Calu3 (cell line): ENCODE measurements at regions not wholly inside any gene's neighbourhood (a gene's known extent, or its start where the extent isn't known, plus 50 kb on each side); places are given as distances from the start of the nearest gene placed in this dataset.
A peak's percentile ranks its signal among the peaks of the same experiment; 100 is the strongest.

Source experiments
- BruUV-seq: library from RNA; stranded (reverse); fragments of 400-500 nt; replicated peaks from 2 replicates; lab custom pipeline; 2021; lab: Mats Ljungman, UMichigan
- CTCF ChIA-PET: fragments of 300-600 bp; sonication (Branson Sonifier 250); formaldehyde crosslinking; loops from one replicate; lab custom pipeline; 2022; ENCODE audit warnings: antibody characterized with exemption; lab: Charles Lee
- DNase-seq: peaks from one replicate; pipeline ENCODE4 v3.0.0; 2022
- H3K27ac Mint-ChIP-seq: one replicate; pipeline ENCODE4 v1.8.0; 2022; ENCODE audit warnings: mixed read lengths; ENCODE audit not compliant: unreplicated experiment
- H3K27me3 Mint-ChIP-seq: one replicate; pipeline ENCODE4 v1.8.0; 2022; ENCODE audit warnings: mixed read lengths; ENCODE audit not compliant: unreplicated experiment
- H3K36me3 Mint-ChIP-seq: one replicate; pipeline ENCODE4 v1.8.0; 2022; ENCODE audit warnings: mild to moderate bottlenecking, moderate library complexity, mixed read lengths; ENCODE audit not compliant: insufficient read depth, unreplicated experiment
- H3K4me1 Mint-ChIP-seq: one replicate; pipeline ENCODE4 v1.8.0; 2022; ENCODE audit warnings: mild to moderate bottlenecking, low read depth, mixed read lengths; ENCODE audit not compliant: unreplicated experiment
- H3K4me3 Mint-ChIP-seq: one replicate; pipeline ENCODE4 v1.8.0; 2022; ENCODE audit warnings: mild to moderate bottlenecking, low read depth, moderate library complexity, mixed read lengths; ENCODE audit not compliant: unreplicated experiment
- H3K9me3 Mint-ChIP-seq: one replicate; pipeline ENCODE4 v1.8.0; 2022; ENCODE audit warnings: low read depth, mixed read lengths; ENCODE audit not compliant: unreplicated experiment
- CTCF ChIP-seq: fragments of 200-600 bp; IDR thresholded peaks from one replicate; pipeline ENCODE4 v1.8.0; 2022; ENCODE audit warnings: antibody characterized with exemption; ENCODE audit not compliant: unreplicated experiment
- intact Hi-C: fragments of 100-400 bp; cut with micrococcal nuclease; formaldehyde crosslinking; loops from one replicate; pipeline ENCODE4 v1.10.0; 2022; ENCODE audit not compliant: unreplicated experiment

GRCh38 chr9:129359162-129359811 lies 181.2 kb upstream of the IER5L start:
- CTCF ChIA-PET: no interaction called here
- Mint-ChIP-seq H3K27me3 (no peaks in the 10 kb centered on the region), H3K36me3 (peaks cover 11% of the 10 kb centered on the region), H3K9me3 (no peaks in the 10 kb centered on the region), H3K4me1 (peaks cover 17% of the 10 kb centered on the region), H3K4me3 (no peak overlapping the region), H3K27ac (peak overlapping the region; percentile 50)
- no peak for DNase-seq
- BruUV-seq: no TSS peak
- intact Hi-C loops: no loop called here
- no peak for TF ChIP-seq CTCF

GRCh38 chr9:129358621-129359154 lies 180.6 kb upstream of the IER5L start:
- Mint-ChIP-seq H3K9me3 (no peaks in the 10 kb centered on the region), H3K4me1 (peaks cover 17% of the 10 kb centered on the region), H3K27me3 (no peaks in the 10 kb centered on the region), H3K4me3 (no peak overlapping the region), H3K36me3 (peaks cover 11% of the 10 kb centered on the region), H3K27ac (peak overlapping the region; percentile 50)
- no peak for TF ChIP-seq CTCF
- no TSS peak for BruUV-seq
- intact Hi-C loops: no loop called here
- DNase-seq: no peak
- CTCF ChIA-PET: no interaction called here

- BruUV-seq: no TSS peak
- Mint-ChIP-seq H3K27ac (no peak overlapping the region), H3K27me3 (no peaks in the 10 kb centered on the region), H3K4me1 (peaks cover 17% of the 10 kb centered on the region), H3K9me3 (no peaks in the 10 kb centered on the region), H3K36me3 (peaks cover 11% of the 10 kb centered on the region), H3K4me3 (no peak overlapping the region)
- intact Hi-C loops: no loop called here
- no peak for DNase-seq
- no peak for TF ChIP-seq CTCF
- CTCF ChIA-PET: no interaction called here
Observed at GRCh38 chr9:129357773-129358245, 179.7 kb upstream of the IER5L start.

- H3K27me3 Mint-ChIP-seq: no peaks in the 10 kb centered on the region
- intact Hi-C loops: no loop called here
- no TSS peak for BruUV-seq
Observed at GRCh38 chr9:129356871-129357772, 179.1 kb upstream of the IER5L start.

More at GRCh38 chr9:129356871-129357772, 179.1 kb upstream of the IER5L start:
- no peak overlapping the region for H3K27ac Mint-ChIP-seq
- H3K4me1 Mint-ChIP-seq: peaks cover 10% of the 10 kb centered on the region
- H3K4me3 Mint-ChIP-seq: no peak overlapping the region
- H3K9me3 Mint-ChIP-seq: no peaks in the 10 kb centered on the region
- CTCF ChIA-PET: interaction anchor here (0.6 kb wide), 1 partner anchor 191 kb away, joined by 3 read pairs; no protein-coding TSS in a partner anchor
- no peak for DNase-seq
- peaks cover 7% of the 10 kb centered on the region for H3K36me3 Mint-ChIP-seq
- TF ChIP-seq CTCF: no peak
